ENCODE measurements at regions not wholly inside any gene's neighbourhood (a gene's known extent, or its start where the extent isn't known, plus 50 kb on each side); places are given as distances from the start of the nearest gene placed in this dataset.

GRCh38 chr9:8140557-8140956 is 341.0 kb upstream of the DMAC1 start:
- TF ChIP-seq CTCF (IDR thresholded peaks at IDR 0.05) (no peak), POLR2A (IDR thresholded peaks at IDR 0.05) (no peak), POLR2AphosphoS5 (IDR thresholded peaks at IDR 0.05) (no peak)
